ENCODE measurements at regions not wholly inside any gene's neighbourhood (a gene's known extent, or its start where the extent isn't known, plus 50 kb on each side); places are given as distances from the start of the nearest gene placed in this dataset.
"Not testable (repeated sequence)": the region's sequence is repeated elsewhere in the genome, so short reads cannot be mapped to it uniquely, and the experiment has no call there.

- DNase-seq, result no peak
Measured at GRCh38 chr10:45118929-45119328, 118.2 kb downstream of the ZNF22 start.

- not testable (repeated sequence) for DNase-seq
Measured at GRCh38 chr10:45122180-45122860, 121.6 kb downstream of the ZNF22 start.

GRCh38 chr10:45135443-45136198, 134.9 kb downstream of the ZNF22 start:
- DNase-seq, result no peak

GRCh38 chr10:45136256-45136655, 135.5 kb downstream of the ZNF22 start:
- DNase-seq, result no peak

- no peak for DNase-seq
Measured at GRCh38 chr10:45144326-45145070, 143.8 kb downstream of the ZNF22 start.

- DNase-seq, result not testable (repeated sequence)
Measured at GRCh38 chr10:45145143-45145542, 144.4 kb downstream of the ZNF22 start.

- no peak for DNase-seq
Measured at GRCh38 chr10:45147000-45147399, 146.3 kb downstream of the ZNF22 start.

- DNase-seq, result no peak
Measured at GRCh38 chr10:45150997-45151396, 150.3 kb downstream of the ZNF22 start.

- DNase-seq, result no peak
Measured at GRCh38 chr10:45151467-45152214, 150.9 kb downstream of the ZNF22 start.

- no peak for DNase-seq
Measured at GRCh38 chr10:45152726-45153125, 152.0 kb downstream of the ZNF22 start.

GRCh38 chr10:45154502-45154901, 153.8 kb downstream of the ZNF22 start:
- DNase-seq, result no peak

- no peak for DNase-seq
Measured at GRCh38 chr10:45155784-45156183, 155.1 kb downstream of the ZNF22 start.

- DNase-seq, result no peak
Measured at GRCh38 chr10:45160271-45160670, 155.1 kb downstream of the OR13A1 start.

GRCh38 chr10:45163315-45163975, 152.0 kb downstream of the OR13A1 start:
- DNase-seq, result no peak

GRCh38 chr10:45175520-45176118, 139.8 kb downstream of the OR13A1 start:
- not testable (repeated sequence) for DNase-seq

- no peak for DNase-seq
Measured at GRCh38 chr10:45179691-45180090, 135.7 kb downstream of the OR13A1 start.

GRCh38 chr10:45180507-45180906, 134.9 kb downstream of the OR13A1 start:
- DNase-seq, result no peak

- no peak for DNase-seq
Measured at GRCh38 chr10:45180946-45181875, 134.2 kb downstream of the OR13A1 start.

- no peak for DNase-seq
Measured at GRCh38 chr10:45183174-45183573, 132.2 kb downstream of the OR13A1 start.

- no peak for DNase-seq
Measured at GRCh38 chr10:45197816-45198485, 117.5 kb downstream of the OR13A1 start.

Measured in AML-193 (cell line).